GM19467 (cell line): ENCODE measurements at regions not wholly inside any gene's neighbourhood (a gene's known extent, or its start where the extent isn't known, plus 50 kb on each side); places are given as distances from the start of the nearest gene placed in this dataset.
"Not testable (repeated sequence)": the region's sequence is repeated elsewhere in the genome, so short reads cannot be mapped to it uniquely, and the experiment has no call there.

ENCODE experiments used
- ATAC-seq: cut with Tn5 transposase; IDR thresholded peaks from one replicate; pipeline ENCODE4 v1.9.1; 2021; ENCODE audit warnings: mild to moderate bottlenecking, moderate library complexity; ENCODE audit not compliant: unreplicated experiment

DNA sequence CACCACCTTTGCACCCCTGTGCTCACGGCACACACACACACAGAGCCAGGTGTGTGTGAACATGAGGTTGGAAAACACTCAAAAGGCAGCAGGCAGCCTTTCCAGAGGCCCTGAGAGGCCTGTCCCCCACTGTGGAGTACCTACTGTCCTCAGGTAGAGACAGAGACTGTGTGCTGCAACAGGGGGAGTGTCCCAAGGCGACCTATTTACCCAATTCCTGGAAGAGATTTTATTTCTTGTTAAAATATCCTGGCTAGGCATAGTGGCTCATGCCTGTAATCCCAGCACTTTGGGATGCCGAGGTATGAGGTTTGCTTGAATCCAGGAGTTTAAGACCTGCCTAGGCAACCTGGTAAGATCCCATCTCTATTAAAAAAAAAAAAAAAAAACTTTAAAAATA is 108.5 kb downstream of the COPRS start:
- no peak for ATAC-seq

DNA sequence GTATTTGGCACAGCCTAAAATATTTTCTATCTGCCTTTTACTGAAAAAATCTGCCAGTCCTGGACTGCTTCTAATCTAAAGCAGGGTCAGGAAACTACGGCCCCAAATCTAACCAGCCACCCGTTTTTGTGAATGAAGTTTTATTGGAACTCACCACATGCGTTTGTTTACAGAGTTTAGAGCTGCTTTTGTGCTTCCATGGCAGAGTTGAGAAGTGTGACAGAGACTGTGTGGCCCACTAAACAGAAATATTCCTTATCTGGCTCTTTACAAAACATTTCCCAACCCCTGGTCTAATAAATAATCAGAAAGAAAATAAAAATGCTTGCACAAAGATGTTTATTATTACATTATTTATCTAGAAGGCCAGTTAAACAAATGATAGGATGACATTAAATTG is 110.2 kb downstream of the COPRS start:
- ATAC-seq = no peak

DNA sequence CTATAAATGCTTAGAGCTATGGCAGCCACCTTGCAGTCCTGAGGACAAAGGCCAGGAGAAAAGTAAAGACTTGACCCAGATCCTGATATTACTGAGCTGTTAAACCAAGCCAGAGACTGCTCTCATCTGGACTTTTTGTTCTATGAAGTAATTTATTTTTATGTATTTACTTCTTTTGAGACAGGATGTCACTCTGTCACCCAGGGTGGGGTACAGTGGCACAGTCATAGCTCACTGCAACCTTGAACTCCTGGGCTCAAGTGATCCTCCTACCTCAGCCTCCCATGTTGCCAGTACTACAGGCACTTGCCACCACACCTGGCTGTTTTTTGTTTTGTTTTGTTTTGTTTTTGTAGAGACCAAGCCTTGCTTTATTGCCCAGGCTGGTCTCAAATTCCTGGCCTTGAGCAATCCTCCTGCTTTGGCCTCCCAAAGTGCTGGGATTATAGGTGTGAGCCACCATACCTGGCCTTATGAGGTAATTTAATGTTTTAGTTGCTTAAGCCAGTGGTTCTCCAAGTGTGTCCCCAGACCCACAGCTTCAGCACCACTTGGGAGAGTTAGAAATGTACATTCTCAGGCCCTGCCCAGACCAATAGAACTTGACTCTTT is 112.1 kb downstream of the COPRS start:
- ATAC-seq = no peak

DNA sequence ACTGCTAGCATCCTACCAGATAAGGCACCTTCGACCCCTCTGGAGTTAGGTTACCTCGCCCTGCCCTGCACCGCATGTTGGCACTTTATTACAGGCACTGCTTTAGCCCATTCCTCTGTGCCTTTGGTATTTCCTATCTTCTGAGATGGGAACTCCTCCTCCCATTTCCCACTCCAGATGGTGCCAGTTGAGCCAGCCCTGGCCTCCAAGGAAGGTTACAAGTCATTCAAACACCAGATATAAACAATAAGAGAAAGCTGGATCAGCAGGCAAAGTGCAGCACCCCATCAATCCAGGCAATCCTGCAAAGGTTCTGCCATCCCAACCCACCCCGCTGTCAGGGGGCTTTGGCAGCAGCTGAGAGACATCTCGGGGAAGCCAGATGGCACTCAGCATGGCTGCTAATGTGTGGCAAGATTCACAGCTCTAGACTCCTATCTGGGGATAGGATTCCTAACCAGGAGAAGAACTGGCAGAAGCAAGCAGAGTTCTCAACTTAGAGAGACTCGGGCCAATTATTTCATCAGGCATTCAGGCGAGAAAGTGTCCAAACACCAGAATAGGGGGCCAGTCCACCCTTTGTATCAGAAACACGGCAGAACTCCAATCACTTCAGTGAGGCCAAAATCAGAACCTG is 113.0 kb downstream of the COPRS start:
- ATAC-seq = no peak

DNA sequence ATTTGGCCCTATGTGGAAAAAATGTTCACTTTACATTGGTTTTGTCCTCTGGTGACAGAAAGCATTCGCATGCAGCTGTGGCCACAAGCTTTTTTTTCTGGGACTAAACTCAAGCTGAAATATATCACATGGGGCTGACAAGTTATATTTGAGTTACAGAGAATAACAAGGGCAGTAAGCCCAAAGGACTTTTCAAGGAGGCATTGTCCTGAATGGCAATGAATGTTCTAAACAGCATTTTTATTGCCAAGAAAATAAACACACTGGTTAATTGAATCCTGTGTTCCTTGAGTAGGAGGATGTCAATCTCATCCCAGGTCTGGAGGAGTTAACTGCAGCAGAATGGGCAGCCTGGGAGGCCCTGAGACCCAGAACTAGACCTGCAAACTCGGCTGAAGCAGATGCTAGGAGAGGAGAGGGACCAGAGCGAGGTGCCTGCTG is 114.5 kb downstream of the COPRS start:
- no peak for ATAC-seq

DNA sequence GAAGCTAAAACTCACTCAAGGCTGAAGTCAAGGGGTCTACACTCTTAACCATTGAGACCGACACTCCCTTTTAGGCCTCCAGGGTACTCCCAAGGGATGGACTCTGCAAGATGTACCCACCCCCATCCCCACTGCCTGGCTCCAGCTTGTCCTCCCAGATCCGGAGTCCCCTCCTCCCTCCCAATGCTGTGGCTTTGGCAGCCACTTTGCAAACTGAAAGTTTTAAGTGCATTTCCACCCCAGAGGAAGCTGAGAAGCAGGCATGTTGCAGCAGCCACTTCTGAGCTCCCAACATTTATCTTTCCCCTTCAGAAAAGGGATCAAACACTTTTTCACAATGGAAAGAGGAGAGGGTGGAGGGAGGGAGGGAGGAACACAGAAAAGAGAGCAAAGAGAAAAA is 115.2 kb downstream of the COPRS start:
- no peak for ATAC-seq

GRCh38 chr17:31741371-31741770 is 117.7 kb downstream of the COPRS start:
- no peak for ATAC-seq

DNA sequence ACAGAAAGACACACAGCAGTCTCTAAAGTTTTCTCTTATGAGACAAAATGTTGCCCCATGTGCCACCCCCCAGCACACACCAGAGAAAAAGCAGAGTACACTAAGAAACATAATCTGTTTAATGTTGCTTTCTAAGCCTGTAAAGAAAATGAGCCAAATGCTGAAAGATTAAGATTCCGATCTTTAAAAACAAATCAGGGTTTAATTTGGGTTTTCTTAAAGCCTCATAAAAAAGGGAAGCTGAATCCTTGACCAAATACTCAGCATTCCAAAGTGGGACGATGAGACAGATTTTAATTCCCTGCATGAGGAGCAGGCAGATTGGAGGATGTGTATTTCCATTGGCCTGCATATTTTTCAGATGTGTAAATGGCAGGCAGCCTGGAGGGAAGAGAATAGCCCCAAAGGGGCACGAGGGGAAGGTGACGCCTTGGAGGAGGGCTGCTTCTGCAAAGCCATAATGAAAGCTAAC is 118.4 kb downstream of the COPRS start:
- ATAC-seq = no peak

GRCh38 chr17:31738996-31739699 is 119.9 kb downstream of the COPRS start:
- ATAC-seq = no peak

GRCh38 chr17:31738488-31738887 is 120.6 kb downstream of the COPRS start:
- ATAC-seq = no peak

GRCh38 chr17:31738067-31738466 is 121.0 kb downstream of the COPRS start:
- no peak for ATAC-seq

GRCh38 chr17:31736855-31737625 is 122.0 kb downstream of the COPRS start:
- ATAC-seq = no peak

DNA sequence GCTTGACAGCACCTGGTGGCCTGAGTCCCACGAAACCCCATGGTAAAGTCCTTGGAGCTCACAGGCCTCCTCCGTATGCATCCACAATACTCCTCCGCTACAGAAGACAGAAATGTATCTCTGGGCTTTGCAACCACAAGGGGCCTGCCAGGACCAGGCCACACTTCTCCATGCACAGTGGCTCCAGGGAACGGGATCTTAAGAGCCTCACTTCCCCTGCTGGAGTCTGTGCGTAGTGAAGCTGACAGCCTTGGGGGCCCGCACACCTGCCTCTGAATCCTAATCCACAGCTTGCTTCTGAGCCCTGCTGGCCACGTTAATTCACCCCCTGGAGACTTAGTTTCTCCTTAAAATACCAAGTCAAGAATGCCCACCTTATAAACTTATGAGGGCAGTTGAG is 125.7 kb downstream of the COPRS start:
- no peak for ATAC-seq

DNA sequence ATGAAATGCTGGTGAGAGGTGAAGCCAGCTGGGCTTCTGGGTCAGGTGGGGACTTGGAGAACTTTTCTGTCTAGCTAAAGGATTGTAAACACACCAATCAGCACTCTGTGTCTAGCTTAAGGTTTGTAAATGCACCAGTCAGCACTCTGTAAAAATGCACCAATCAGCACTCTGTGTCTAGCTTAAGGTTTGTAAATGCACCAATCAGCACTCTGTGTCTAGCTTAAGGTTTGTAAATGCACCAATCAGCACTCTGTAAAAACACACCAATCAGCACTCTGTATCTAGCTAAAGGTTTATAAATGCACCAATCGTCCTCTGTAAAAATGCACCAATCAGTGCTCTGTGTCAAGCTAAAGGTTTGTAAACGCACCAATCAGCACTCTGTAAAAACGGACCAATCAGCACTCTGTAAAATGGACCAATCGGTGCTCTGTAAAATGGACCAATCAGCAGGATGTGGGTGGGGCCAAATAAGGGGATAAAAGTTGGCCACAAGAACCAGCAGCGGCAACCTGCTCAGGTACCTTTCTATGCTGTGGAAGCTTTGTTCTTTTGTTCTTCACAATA is 127.4 kb downstream of the COPRS start:
- ATAC-seq = not testable (repeated sequence)

DNA sequence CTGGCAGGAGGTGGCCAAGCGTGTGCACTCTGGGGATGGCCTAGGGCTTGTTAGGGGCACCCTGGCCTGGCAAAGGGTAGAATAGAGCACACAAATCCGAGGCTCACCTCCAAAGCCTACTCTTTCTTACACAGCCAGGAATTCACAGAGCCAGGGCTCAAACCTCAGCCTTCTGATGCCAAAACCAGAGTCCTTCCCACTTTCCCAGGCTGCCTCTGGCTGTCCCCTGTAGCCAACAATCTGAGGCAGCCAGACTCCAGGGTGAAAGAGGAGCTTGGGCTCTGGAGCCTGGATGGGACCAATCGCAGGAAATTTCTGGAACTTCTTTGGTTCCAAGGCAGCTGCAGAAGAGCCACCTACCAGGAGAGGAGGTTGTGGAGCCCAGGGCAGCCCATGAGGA is 127.9 kb downstream of the COPRS start:
- ATAC-seq = no peak

DNA sequence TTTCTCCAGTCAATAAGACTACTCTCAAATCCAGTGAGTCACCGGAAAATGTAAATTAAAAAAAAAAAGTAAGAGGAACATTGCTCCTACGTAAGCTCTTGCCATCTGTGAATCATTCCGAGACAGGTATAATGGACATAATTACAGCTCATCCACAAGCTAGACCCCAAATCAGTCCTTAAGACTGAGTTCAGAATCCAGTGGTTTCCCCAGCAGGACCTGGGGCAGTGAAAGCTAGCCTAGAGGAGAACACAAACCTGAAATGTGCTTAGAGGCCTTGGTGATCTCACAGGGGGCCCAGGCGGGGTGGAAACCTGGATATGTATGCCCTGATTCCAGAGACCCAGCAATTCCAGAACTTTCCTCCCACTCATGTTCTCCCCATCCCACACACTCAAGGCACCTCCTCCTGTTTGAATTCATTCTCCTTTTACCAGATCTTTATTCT is 132.0 kb downstream of the COPRS start:
- no peak for ATAC-seq

DNA sequence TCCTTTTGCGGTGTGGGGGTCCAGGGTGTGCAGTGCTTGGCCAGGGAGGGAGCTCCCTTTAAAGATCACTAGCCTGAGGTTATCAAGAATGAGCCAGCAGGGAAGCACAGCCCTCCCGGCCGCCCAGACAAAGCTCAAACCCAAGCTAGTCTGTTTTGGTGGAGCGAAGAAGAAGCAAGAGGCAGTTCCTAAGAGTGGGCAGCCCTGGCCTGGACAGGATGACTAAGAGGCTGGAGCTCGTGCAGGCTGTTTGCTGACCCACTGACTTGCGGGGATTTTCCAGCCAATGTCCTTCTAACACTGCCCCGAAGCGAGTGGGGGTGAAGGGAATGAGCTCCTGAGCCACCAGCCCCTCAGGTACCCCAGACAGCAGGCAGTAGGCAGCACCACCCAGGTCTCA is 134.4 kb downstream of the COPRS start:
- no peak for ATAC-seq

- ATAC-seq = no peak
These were observed 135.0 kb downstream of the COPRS start for GRCh38 chr17:31724026-31724425.

DNA sequence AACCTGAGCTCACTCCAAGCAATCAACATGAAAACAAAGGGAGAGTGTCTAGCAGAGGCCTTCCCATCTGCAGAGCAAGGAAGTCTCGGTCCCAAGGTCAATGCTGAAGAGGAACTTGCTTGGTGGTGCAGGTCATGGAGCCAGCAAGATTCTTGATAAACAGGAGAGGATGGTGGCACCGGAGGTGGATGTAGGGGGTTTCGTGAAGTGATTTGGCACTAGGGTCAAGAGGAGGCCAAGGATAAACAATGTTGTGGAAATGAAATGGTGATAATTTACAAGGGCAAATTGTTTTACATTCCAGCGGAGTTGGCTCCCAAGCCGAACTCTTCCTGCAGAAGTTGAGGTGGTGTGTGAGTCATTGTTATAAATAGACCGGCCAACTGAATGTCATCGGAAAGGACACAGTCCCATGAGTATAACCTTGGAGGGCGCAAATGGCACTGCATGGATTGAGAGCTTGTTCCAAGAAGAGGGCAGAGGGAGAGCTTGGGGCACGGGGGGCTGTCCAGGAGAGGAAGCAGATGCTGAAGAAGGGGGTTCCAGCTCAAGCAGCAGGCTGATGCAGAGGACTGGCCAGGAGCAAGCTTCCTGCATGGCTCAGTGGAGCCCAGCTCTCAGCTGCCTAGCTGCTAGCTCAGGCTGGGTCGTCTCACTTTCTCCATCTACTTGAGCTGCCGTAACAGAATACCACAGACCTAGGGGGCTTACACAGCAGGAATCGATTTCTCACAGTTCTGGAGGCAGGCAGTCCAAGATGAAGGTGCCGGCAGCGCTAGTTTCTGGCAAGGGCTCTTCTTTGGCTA is 136.6 kb downstream of the COPRS start:
- ATAC-seq = no peak
